ENCODE measurements at regions not wholly inside any gene's neighbourhood (a gene's known extent, or its start where the extent isn't known, plus 50 kb on each side); places are given as distances from the start of the nearest gene placed in this dataset.

GRCh38 chr7:25385506-25386136 lies 157.3 kb upstream of the NPVF start:
- TF ChIP-seq POU2F2 (IDR thresholded peaks at IDR 0.05; ENCODE audit: low read depth, low read length) (no peak), POLR2A (IDR thresholded peaks at IDR 0.05; ENCODE audit: low read depth, low read length) (no peak), POLR2AphosphoS5 (IDR thresholded peaks at IDR 0.05; ENCODE audit: low read depth, low read length) (no peak)
